Endothelial cell of umbilical vein (primary cell): ENCODE measurements at regions not wholly inside any gene's neighbourhood (a gene's known extent, or its start where the extent isn't known, plus 50 kb on each side); places are given as distances from the start of the nearest gene placed in this dataset.

Experiments used
- BruUV-seq: library from RNA; stranded (reverse); fragments of 400-500 nt; replicated peaks from 2 replicates; lab custom pipeline; 2021; lab: Mats Ljungman, UMichigan
- CTCF ChIA-PET: fragments of 300-600, 350-600 bp; sonication (Branson Sonifier 250); formaldehyde crosslinking; loops from one replicate; lab custom pipeline; 2021; ENCODE audit warnings: antibody characterized with exemption, inconsistent platforms; lab: Charles Lee
- POLR2A ChIA-PET: fragments of 300-600, 350-600 bp; sonication (Branson Sonifier 250); formaldehyde crosslinking; loops from one replicate; lab custom pipeline; 2021; ENCODE audit warnings: antibody characterized with exemption, inconsistent platforms; lab: Charles Lee
- DNase-seq: peaks from one replicate; pipeline ENCODE4 v3.0.0-alpha.2; 2011; ENCODE audit warnings: low read depth, low spot score
- FAIRE-seq: peaks from 2 replicates; lab custom pipeline; 2011; peaks lifted over from hg19 to GRCh38; lab: Jason Lieb, UNC
- H2AFZ ChIP-seq: 2 replicates; pipeline ENCODE4 v1.6.0; 2012; ENCODE audit warnings: low read depth, low read length, control low read depth, inconsistent platforms
- H3K27ac ChIP-seq: 2 replicates; pipeline ENCODE4 v1.5.1; 2011; ENCODE audit warnings: low read depth, mild to moderate bottlenecking, control low read depth, low read length, moderate library complexity; ENCODE audit not compliant: insufficient read depth
- H3K27me3 ChIP-seq, 2 experiments: 2 replicates each; pipeline versions ENCODE4 v1.6.0 to v1.6.1; 2011; ENCODE audit warnings: low read length in 2 of 2, mixed read lengths in 1 of 2; ENCODE audit not compliant: control insufficient read depth in 2 of 2, insufficient read depth in 2 of 2
- H3K36me3 ChIP-seq, 2 experiments: 2 replicates in 1 of 2; 3 replicates in 1 of 2; pipeline ENCODE4 v1.5.1; 2011; ENCODE audit warnings: low read length in 2 of 2, mild to moderate bottlenecking in 1 of 2, moderate library complexity in 1 of 2; ENCODE audit not compliant: control insufficient read depth in 2 of 2, insufficient read depth in 2 of 2; ENCODE audit errors: extremely low read depth in 1 of 2
- H3K4me1 ChIP-seq: 3 replicates; pipeline ENCODE4 v1.5.1; 2011; ENCODE audit warnings: mild to moderate bottlenecking, low read length; ENCODE audit not compliant: control insufficient read depth, insufficient read depth; ENCODE audit errors: extremely low read depth
- H3K4me2 ChIP-seq: 2 replicates; pipeline ENCODE4 v1.6.1; 2011; ENCODE audit warnings: low read length, control low read depth, mixed read lengths; ENCODE audit not compliant: insufficient read depth
- H3K4me3 ChIP-seq, 3 experiments: fragments of 200-600 bp in 1 of 3; sonication (generic), shearing (Covaris generic) in 1 of 3; replicated peaks in 1 of 3; 2 replicates each; pipeline ENCODE4 v1.5.1; 2011 to 2016; ENCODE audit warnings: control low read depth in 3 of 3, low read length in 3 of 3, mild to moderate bottlenecking in 2 of 3, inconsistent platforms in 1 of 3, low read depth in 1 of 3, moderate library complexity in 1 of 3; ENCODE audit not compliant: insufficient read depth in 1 of 3
- H3K79me2 ChIP-seq: 2 replicates; pipeline ENCODE4 v1.6.0; 2012; ENCODE audit warnings: low read length, inconsistent platforms; ENCODE audit not compliant: control insufficient read depth, insufficient read depth
- H3K9ac ChIP-seq: replicated peaks from 2 replicates; pipeline ENCODE3; 2011; ENCODE audit warnings: low read length, control low read depth; ENCODE audit not compliant: insufficient read depth; ENCODE audit errors: extremely low read depth
- H3K9me1 ChIP-seq: replicated peaks from 3 replicates; pipeline ENCODE4 v1.6.0; 2011; ENCODE audit warnings: mild to moderate bottlenecking, low read length; ENCODE audit not compliant: control insufficient read depth, insufficient read depth; ENCODE audit errors: extremely low read depth
- H3K9me3 ChIP-seq: replicated peaks from 2 replicates; pipeline ENCODE4 v1.5.1; 2012; ENCODE audit warnings: low read length, inconsistent platforms; ENCODE audit not compliant: control insufficient read depth, insufficient read depth
- H4K20me1 ChIP-seq: replicated peaks from 2 replicates; pipeline ENCODE3; 2011; ENCODE audit warnings: mild to moderate bottlenecking, low read length; ENCODE audit not compliant: control insufficient read depth, insufficient read depth; ENCODE audit errors: extremely low read depth
- EZH2 ChIP-seq: IDR thresholded peaks from 2 replicates; pipeline ENCODE4 v1.6.1; 2012; ENCODE audit warnings: borderline replicate concordance, low read depth, mild to moderate bottlenecking, moderate library complexity, low read length, inconsistent platforms; ENCODE audit not compliant: severe bottlenecking
- FOS ChIP-seq: IDR thresholded peaks from 2 replicates; pipeline ENCODE4 v1.6.1; 2011; ENCODE audit warnings: mild to moderate bottlenecking, low read length, moderate library complexity, borderline replicate concordance; ENCODE audit not compliant: insufficient read depth
- GATA2 ChIP-seq: IDR thresholded peaks from 2 replicates; pipeline ENCODE4 v1.7.0; 2011; ENCODE audit warnings: low read depth, mild to moderate bottlenecking, moderate library complexity, mixed read lengths, low read length; ENCODE audit not compliant: insufficient read length, insufficient read depth
- JUN ChIP-seq: IDR thresholded peaks from 2 replicates; pipeline ENCODE4 v1.6.1; 2011; ENCODE audit warnings: borderline replicate concordance, low read depth; ENCODE audit not compliant: insufficient read length, insufficient read depth
- MYC ChIP-seq: IDR thresholded peaks from one replicate; pipeline ENCODE4 v1.6.1; 2011; ENCODE audit warnings: mild to moderate bottlenecking, low read depth, low read length
- POLR2A ChIP-seq: IDR thresholded peaks from 2 replicates; pipeline ENCODE4 v1.6.1; 2012; ENCODE audit warnings: low read depth, mild to moderate bottlenecking, control low read depth, low read length
- POLR2AphosphoS5 ChIP-seq: IDR thresholded peaks from 2 replicates; pipeline ENCODE4 v1.6.1; 2012; ENCODE audit warnings: low read depth, mild to moderate bottlenecking, control low read depth, low read length, moderate library complexity; ENCODE audit not compliant: insufficient read depth
- dilution Hi-C: fragments of 300-500 bp; cut with MboI; formaldehyde crosslinking; loops from one replicate; pipeline ENCODE4 v1.15.0; 2019; ENCODE audit warnings: low sequenced_read_pairs; ENCODE audit not compliant: extremely low pct_ligation_motif_present
- intact Hi-C: fragments of 100-400 bp; cut with micrococcal nuclease; formaldehyde crosslinking; loops from one replicate; pipeline ENCODE4 v1.10.0; 2022
- TF ChIP-seq, protein P1 (sequence below): IDR thresholded peaks from 2 replicates; pipeline ENCODE4 v1.6.1; 2011; ENCODE audit not compliant: insufficient read depth, insufficient read length
- TF ChIP-seq, protein P2 (sequence below), 2 donors: IDR thresholded peaks; 1 replicate in 1 of 2; 2 replicates in 1 of 2; pipeline ENCODE4 v1.5.1; 2011; ENCODE audit warnings: low read length in 2 of 2, mild to moderate bottlenecking in 2 of 2, moderate library complexity in 2 of 2, control low read depth in 1 of 2, inconsistent platforms in 1 of 2, low read depth in 1 of 2; ENCODE audit not compliant: insufficient read depth in 1 of 2; ENCODE audit errors: extremely low read depth in 1 of 2

DNA sequence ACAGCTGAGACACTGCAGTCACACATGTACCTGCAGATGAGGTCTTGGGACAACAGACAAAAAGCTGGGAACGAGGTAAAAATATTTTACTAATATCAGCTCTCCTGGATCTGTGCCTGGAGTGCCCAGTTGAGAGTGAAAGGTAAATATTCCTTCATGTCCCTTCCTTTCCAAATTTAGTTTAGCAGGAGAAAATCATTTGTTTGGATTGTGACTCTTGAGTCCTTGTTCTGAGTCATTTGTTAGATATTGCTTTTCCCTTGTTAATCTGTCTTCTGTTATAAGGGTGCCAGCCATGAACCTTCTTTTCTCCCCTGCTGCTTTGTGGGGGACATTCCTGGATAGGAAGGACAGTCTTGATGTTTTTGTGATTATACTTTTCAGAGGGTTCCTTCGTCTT is 329.2 kb downstream of the DSC3 start:
- POLR2A ChIA-PET = no interaction called here
- FAIRE-seq = no peak

More for the DNA sequence above, 329.2 kb downstream of the DSC3 start:
- no peaks in the 10 kb centered on the region for H3K36me3 ChIP-seq
- peaks cover 2% of the 10 kb centered on the region for H3K9me3 ChIP-seq
- H3K4me3 ChIP-seq = no peak overlapping the region
- H3K9me1 ChIP-seq = no peaks in the 10 kb centered on the region
- no peak overlapping the region for H2AFZ ChIP-seq
- no TSS peak for BruUV-seq
- intact Hi-C loops (no loop called here), dilution Hi-C loops (no loop called here)
- H4K20me1 ChIP-seq = no peaks in the 10 kb centered on the region
- H3K4me1 ChIP-seq = no peaks in the 10 kb centered on the region
- H3K4me2 ChIP-seq = no peak overlapping the region
- H3K27ac ChIP-seq = no peak overlapping the region
- H3K79me2 ChIP-seq = no peaks in the 10 kb centered on the region
- DNase-seq = no peak
- TF ChIP-seq POLR2AphosphoS5 = no peak
- TF ChIP-seq MYC = no peak
- TF ChIP-seq JUN = no peak
- no peak for TF ChIP-seq FOS
- TF ChIP-seq POLR2A = no peak
- TF ChIP-seq, protein P1, sequence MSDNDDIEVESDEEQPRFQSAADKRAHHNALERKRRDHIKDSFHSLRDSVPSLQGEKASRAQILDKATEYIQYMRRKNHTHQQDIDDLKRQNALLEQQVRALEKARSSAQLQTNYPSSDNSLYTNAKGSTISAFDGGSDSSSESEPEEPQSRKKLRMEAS = no peak
- TF ChIP-seq, protein P2, sequence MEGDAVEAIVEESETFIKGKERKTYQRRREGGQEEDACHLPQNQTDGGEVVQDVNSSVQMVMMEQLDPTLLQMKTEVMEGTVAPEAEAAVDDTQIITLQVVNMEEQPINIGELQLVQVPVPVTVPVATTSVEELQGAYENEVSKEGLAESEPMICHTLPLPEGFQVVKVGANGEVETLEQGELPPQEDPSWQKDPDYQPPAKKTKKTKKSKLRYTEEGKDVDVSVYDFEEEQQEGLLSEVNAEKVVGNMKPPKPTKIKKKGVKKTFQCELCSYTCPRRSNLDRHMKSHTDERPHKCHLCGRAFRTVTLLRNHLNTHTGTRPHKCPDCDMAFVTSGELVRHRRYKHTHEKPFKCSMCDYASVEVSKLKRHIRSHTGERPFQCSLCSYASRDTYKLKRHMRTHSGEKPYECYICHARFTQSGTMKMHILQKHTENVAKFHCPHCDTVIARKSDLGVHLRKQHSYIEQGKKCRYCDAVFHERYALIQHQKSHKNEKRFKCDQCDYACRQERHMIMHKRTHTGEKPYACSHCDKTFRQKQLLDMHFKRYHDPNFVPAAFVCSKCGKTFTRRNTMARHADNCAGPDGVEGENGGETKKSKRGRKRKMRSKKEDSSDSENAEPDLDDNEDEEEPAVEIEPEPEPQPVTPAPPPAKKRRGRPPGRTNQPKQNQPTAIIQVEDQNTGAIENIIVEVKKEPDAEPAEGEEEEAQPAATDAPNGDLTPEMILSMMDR (IDR thresholded peaks at IDR 0.05; ENCODE audit: extremely low read depth in 1 of 2, insufficient read depth in 1 of 2, low read depth in 1 of 2, low read length in 2 of 2) = no peak
- TF ChIP-seq EZH2 = no peak
- TF ChIP-seq GATA2 = no peak
- H3K27me3 ChIP-seq = no peaks in the 10 kb centered on the region
- no peak overlapping the region for H3K9ac ChIP-seq
- CTCF ChIA-PET = no interaction called here
